DOHH2 (cell line): ENCODE measurements at regions not wholly inside any gene's neighbourhood (a gene's known extent, or its start where the extent isn't known, plus 50 kb on each side); places are given as distances from the start of the nearest gene placed in this dataset.

Experiments used
- H3F3A ChIP-seq: fragments of 200-600 bp; sonication (generic), shearing (Covaris generic); 2 replicates; pipeline ENCODE4 v1.6.0; 2016; ENCODE audit warnings: antibody characterized with exemption, mild to moderate bottlenecking; ENCODE audit not compliant: control insufficient read depth, insufficient read depth
- H3K27ac ChIP-seq: fragments of 200-600 bp; sonication (generic); 2 replicates; pipeline ENCODE4 v1.5.1; 2014; ENCODE audit warnings: low read depth, mild to moderate bottlenecking, low read length, moderate library complexity
- H3K27me3 ChIP-seq: fragments of 200-600 bp; sonication (generic); 2 replicates; pipeline ENCODE4 v1.6.1; 2014; ENCODE audit warnings: mild to moderate bottlenecking, low read length, mixed read lengths; ENCODE audit not compliant: control insufficient read depth
- H3K36me3 ChIP-seq: fragments of 200-600 bp; sonication (generic); 2 replicates; pipeline ENCODE4 v1.6.1; 2014; ENCODE audit warnings: mild to moderate bottlenecking, low read length, moderate library complexity, mixed read lengths; ENCODE audit not compliant: control insufficient read depth
- H3K4me1 ChIP-seq: fragments of 200-600 bp; sonication (generic); 2 replicates; pipeline ENCODE4 v1.6.1; 2014; ENCODE audit warnings: mild to moderate bottlenecking, low read length, mixed read lengths; ENCODE audit not compliant: control insufficient read depth
- H3K4me2 ChIP-seq: fragments of 200-600 bp; sonication (generic); 2 replicates; pipeline ENCODE4 v1.6.0; 2014; ENCODE audit warnings: mild to moderate bottlenecking, low read length, moderate library complexity
- H3K4me3 ChIP-seq: fragments of 200-600 bp; sonication (generic); 2 replicates; pipeline ENCODE4 v1.5.1; 2014; ENCODE audit warnings: mild to moderate bottlenecking, low read length, mixed read lengths
- H3K79me2 ChIP-seq: fragments of 200-600 bp; sonication (generic); 2 replicates; pipeline ENCODE4 v1.6.1; 2014; ENCODE audit warnings: mild to moderate bottlenecking, low read length, mixed read lengths; ENCODE audit not compliant: control insufficient read depth
- H3K9me2 ChIP-seq: fragments of 200-600 bp; sonication (generic); replicated peaks from 2 replicates; pipeline ENCODE4 v1.6.1; 2014; ENCODE audit warnings: mild to moderate bottlenecking, low read length, mixed read lengths; ENCODE audit not compliant: control insufficient read depth
- H3K9me3 ChIP-seq: fragments of 200-600 bp; sonication (generic); 2 replicates; pipeline ENCODE4 v1.6.1; 2014; ENCODE audit warnings: antibody characterized with exemption, low read length, mixed read lengths; ENCODE audit not compliant: control insufficient read depth, insufficient read depth
- H4K20me1 ChIP-seq: fragments of 200-600 bp; sonication (generic); 2 replicates; pipeline ENCODE4 v1.6.0; 2014; ENCODE audit warnings: low read depth, mild to moderate bottlenecking, antibody characterized with exemption, low read length, moderate library complexity; ENCODE audit not compliant: control insufficient read depth, insufficient read depth
- CTCF ChIP-seq: fragments of 200-600 bp; sonication (generic); IDR thresholded peaks from one replicate; pipeline ENCODE4 v1.5.1; 2014; ENCODE audit warnings: antibody characterized with exemption, mild to moderate bottlenecking, low read depth, low read length; ENCODE audit not compliant: poor library complexity, severe bottlenecking
- EZH2phosphoT487 ChIP-seq: fragments of 200-600 bp; sonication (generic); IDR thresholded peaks from 2 replicates; pipeline ENCODE4 v1.6.1; 2017; ENCODE audit warnings: borderline replicate concordance, mild to moderate bottlenecking, antibody characterized with exemption, low read length, moderate library complexity, mixed read lengths

- H3K4me1 ChIP-seq = no peaks in the 10 kb centered on the region
- H3K9me3 ChIP-seq = no peaks in the 10 kb centered on the region; the same call in 1 of the 2 replicates
Observed at GRCh38 chr6:20348041-20348440, 53.6 kb upstream of the E2F3 start.

DNA sequence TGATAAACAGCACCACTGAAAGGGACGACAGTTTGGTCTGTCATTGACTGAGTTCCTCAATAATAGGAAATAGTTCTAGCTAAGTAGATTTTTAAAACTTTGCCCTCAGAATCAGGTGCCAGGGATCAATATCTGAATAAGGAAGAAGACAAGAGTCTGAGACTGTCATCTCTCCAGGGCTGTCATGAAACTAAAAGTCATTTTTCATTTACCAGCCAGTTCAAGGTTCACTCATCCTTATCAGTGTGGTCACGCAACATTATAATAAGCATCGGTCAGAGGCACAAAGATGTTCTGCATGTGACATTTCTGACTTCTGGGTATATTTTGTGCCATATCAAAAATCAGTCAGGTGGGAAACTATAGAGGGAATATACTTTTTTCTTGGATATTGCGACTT, 52.5 kb upstream of the E2F3 start:
- H3K36me3 ChIP-seq = no peaks in the 10 kb centered on the region

More at GRCh38 chr6:20348041-20348440, 53.6 kb upstream of the E2F3 start:
- Histone ChIP-seq H3K79me2 (no peaks in the 10 kb centered on the region), H3K9me2 (no peaks in the 10 kb centered on the region), H4K20me1 (no peaks in the 10 kb centered on the region), H3K36me3 (no peaks in the 10 kb centered on the region), H3K4me3 (no peak overlapping the region), H3K27ac (no peak overlapping the region), H3F3A (no peaks in the 10 kb centered on the region), H3K4me2 (no peak overlapping the region), H3K27me3 (peaks cover 2% of the 10 kb centered on the region; the same call in 1 of the 2 replicates)
- TF ChIP-seq CTCF (no peak), EZH2phosphoT487 (no peak)

DNA sequence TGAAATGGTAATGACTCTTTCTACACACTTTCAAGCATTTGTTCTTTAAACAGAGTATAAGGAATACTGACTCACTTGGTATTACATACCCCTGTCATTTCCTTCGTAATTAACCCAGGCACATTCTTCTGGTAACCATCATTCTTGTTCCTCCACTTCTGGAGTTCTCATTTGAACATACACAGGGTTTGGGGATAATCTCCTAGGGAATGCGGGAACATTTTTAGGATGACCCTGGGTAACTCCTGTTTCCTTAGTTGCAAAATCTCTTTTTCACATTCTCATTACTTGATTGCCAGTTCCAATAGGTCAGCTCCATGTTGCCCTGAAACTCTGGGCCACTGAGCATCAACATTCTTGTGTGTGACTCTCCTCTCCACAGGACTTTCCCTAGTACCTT, 51.5 kb upstream of the E2F3 start:
- TF ChIP-seq CTCF (no peak), EZH2phosphoT487 (no peak)
- Histone ChIP-seq H3K27ac (no peak overlapping the region), H3K79me2 (no peaks in the 10 kb centered on the region), H3K36me3 (no peaks in the 10 kb centered on the region), H3K4me2 (no peak overlapping the region), H3K4me1 (no peaks in the 10 kb centered on the region), H4K20me1 (no peaks in the 10 kb centered on the region), H3K27me3 (no peaks in the 10 kb centered on the region), H3K4me3 (no peak overlapping the region), H3K9me3 (no peaks in the 10 kb centered on the region; the same call in 1 of the 2 replicates), H3F3A (no peaks in the 10 kb centered on the region), H3K9me2 (no peaks in the 10 kb centered on the region)

More for the DNA sequence above, 52.5 kb upstream of the E2F3 start:
- Histone ChIP-seq H3K9me3 (no peaks in the 10 kb centered on the region; the same call in 1 of the 2 replicates), H3K4me2 (no peak overlapping the region), H3K4me3 (no peak overlapping the region), H3K79me2 (no peaks in the 10 kb centered on the region), H3K9me2 (no peaks in the 10 kb centered on the region), H3F3A (no peaks in the 10 kb centered on the region), H4K20me1 (no peaks in the 10 kb centered on the region), H3K27me3 (peaks cover 2% of the 10 kb centered on the region; the same call in 1 of the 2 replicates), H3K27ac (no peak overlapping the region), H3K4me1 (no peaks in the 10 kb centered on the region)
- TF ChIP-seq CTCF (no peak), EZH2phosphoT487 (no peak)
